Panc1 (cell line): ENCODE measurements at regions not wholly inside any gene's neighbourhood (a gene's known extent, or its start where the extent isn't known, plus 50 kb on each side); places are given as distances from the start of the nearest gene placed in this dataset.

ENCODE experiments used
- TF ChIP-seq, protein P1 (sequence below): fragments of 450-650 bp; IDR thresholded peaks from 2 replicates; pipeline ENCODE4 v1.5.1; 2017; ENCODE audit warnings: mild to moderate bottlenecking
- TF ChIP-seq, protein P2 (sequence below), 2 experiments: IDR thresholded peaks; 2 replicates each; pipeline ENCODE4 v1.6.1; 2011 to 2012; ENCODE audit warnings: low read depth in 2 of 2, control low read depth in 1 of 2, low read length in 1 of 2, mild to moderate bottlenecking in 1 of 2, moderate library complexity in 1 of 2; ENCODE audit not compliant: insufficient read depth in 1 of 2

DNA sequence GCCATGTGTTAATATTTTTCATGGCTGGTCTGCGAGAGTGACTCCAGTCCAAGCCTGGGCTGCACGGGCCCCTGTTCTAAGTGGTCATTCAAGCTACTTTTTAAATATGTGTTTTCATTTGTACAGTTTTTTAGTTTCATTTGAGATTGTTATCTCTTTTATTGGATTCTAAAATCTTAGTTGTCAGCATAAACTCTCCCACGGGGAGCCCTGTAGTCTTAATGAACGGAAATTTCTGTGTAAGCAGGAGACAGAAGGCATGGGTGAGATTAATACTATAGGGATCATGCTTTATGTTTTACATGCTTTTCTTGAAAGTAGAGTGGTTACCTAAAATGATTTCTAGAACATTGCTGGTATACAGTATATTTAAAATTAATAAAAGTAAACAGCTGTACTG lies 373.1 kb upstream of the SLCO3A1 start:
- TF ChIP-seq, protein P1, sequence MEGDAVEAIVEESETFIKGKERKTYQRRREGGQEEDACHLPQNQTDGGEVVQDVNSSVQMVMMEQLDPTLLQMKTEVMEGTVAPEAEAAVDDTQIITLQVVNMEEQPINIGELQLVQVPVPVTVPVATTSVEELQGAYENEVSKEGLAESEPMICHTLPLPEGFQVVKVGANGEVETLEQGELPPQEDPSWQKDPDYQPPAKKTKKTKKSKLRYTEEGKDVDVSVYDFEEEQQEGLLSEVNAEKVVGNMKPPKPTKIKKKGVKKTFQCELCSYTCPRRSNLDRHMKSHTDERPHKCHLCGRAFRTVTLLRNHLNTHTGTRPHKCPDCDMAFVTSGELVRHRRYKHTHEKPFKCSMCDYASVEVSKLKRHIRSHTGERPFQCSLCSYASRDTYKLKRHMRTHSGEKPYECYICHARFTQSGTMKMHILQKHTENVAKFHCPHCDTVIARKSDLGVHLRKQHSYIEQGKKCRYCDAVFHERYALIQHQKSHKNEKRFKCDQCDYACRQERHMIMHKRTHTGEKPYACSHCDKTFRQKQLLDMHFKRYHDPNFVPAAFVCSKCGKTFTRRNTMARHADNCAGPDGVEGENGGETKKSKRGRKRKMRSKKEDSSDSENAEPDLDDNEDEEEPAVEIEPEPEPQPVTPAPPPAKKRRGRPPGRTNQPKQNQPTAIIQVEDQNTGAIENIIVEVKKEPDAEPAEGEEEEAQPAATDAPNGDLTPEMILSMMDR = no peak
- TF ChIP-seq, protein P2, sequence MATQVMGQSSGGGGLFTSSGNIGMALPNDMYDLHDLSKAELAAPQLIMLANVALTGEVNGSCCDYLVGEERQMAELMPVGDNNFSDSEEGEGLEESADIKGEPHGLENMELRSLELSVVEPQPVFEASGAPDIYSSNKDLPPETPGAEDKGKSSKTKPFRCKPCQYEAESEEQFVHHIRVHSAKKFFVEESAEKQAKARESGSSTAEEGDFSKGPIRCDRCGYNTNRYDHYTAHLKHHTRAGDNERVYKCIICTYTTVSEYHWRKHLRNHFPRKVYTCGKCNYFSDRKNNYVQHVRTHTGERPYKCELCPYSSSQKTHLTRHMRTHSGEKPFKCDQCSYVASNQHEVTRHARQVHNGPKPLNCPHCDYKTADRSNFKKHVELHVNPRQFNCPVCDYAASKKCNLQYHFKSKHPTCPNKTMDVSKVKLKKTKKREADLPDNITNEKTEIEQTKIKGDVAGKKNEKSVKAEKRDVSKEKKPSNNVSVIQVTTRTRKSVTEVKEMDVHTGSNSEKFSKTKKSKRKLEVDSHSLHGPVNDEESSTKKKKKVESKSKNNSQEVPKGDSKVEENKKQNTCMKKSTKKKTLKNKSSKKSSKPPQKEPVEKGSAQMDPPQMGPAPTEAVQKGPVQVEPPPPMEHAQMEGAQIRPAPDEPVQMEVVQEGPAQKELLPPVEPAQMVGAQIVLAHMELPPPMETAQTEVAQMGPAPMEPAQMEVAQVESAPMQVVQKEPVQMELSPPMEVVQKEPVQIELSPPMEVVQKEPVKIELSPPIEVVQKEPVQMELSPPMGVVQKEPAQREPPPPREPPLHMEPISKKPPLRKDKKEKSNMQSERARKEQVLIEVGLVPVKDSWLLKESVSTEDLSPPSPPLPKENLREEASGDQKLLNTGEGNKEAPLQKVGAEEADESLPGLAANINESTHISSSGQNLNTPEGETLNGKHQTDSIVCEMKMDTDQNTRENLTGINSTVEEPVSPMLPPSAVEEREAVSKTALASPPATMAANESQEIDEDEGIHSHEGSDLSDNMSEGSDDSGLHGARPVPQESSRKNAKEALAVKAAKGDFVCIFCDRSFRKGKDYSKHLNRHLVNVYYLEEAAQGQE (IDR thresholded peaks at IDR 0.05; ENCODE audit: insufficient read depth in 1 of 2, low read depth in 2 of 2, low read length in 1 of 2) = no peak
